Activated CD4-positive, alpha-beta T cell treated with anti-CD3 and anti-CD28 coated beads for 36 hours (primary cell): ENCODE measurements at regions not wholly inside any gene's neighbourhood (a gene's known extent, or its start where the extent isn't known, plus 50 kb on each side); places are given as distances from the start of the nearest gene placed in this dataset.

ENCODE experiments used
- ATAC-seq: fragments of 200-7000 bp; cut with Tn5 transposase; one replicate; pipeline ENCODE4 v1.10.0; 2021; ENCODE audit warnings: mild to moderate bottlenecking, moderate library complexity
- CTCF ChIA-PET: fragments of 350-600 bp; sonication (Branson Sonifier 250); formaldehyde crosslinking; loops from one replicate; lab custom pipeline; 2021; ENCODE audit warnings: antibody characterized with exemption; lab: Charles Lee
- POLR2A ChIA-PET: fragments of 350-600 bp; sonication (Branson Sonifier 250); formaldehyde crosslinking; loops from one replicate; lab custom pipeline; 2021; ENCODE audit warnings: antibody characterized with exemption, inconsistent platforms; lab: Charles Lee
- DNase-seq: peaks from one replicate; pipeline ENCODE4 v3.0.0-alpha.2; 2020
- H3K27ac Mint-ChIP-seq: one replicate; pipeline ENCODE4 v1.8.0; 2021; ENCODE audit warnings: mixed read lengths
- H3K27me3 Mint-ChIP-seq: one replicate; pipeline ENCODE4 v1.8.0; 2021; ENCODE audit warnings: mixed read lengths
- H3K36me3 Mint-ChIP-seq: one replicate; pipeline ENCODE4 v1.8.0; 2021; ENCODE audit warnings: low read depth, mixed read lengths
- H3K4me1 Mint-ChIP-seq: one replicate; pipeline ENCODE4 v1.8.0; 2021; ENCODE audit warnings: mixed read lengths
- H3K4me3 Mint-ChIP-seq: one replicate; pipeline ENCODE4 v1.8.0; 2021; ENCODE audit warnings: mild to moderate bottlenecking, moderate library complexity, mixed read lengths
- H3K9me3 Mint-ChIP-seq: one replicate; pipeline ENCODE4 v1.8.0; 2021; ENCODE audit warnings: low read depth, mixed read lengths
- intact Hi-C, 2 experiments: fragments of 100-400 bp; cut with DNase I in 1 of 2; cut with micrococcal nuclease in 1 of 2; formaldehyde crosslinking; loops; one replicate each; pipeline versions ENCODE4 v1.14.2 to v1.15.1; 2022 to 2024; cut with DNase I, micrococcal nuclease

GRCh38 chr19:29375429-29376119 is 150.2 kb upstream of the VSTM2B start:
- POLR2A ChIA-PET = no interaction called here
- no peak overlapping the region for H3K27ac Mint-ChIP-seq
- H3K9me3 Mint-ChIP-seq = no peaks in the 10 kb centered on the region
- H3K27me3 Mint-ChIP-seq = peaks cover 23% of the 10 kb centered on the region
- intact Hi-C loops = no loop called here
- no peak for DNase-seq
- no peak overlapping the region for H3K4me3 Mint-ChIP-seq
- no peaks in the 10 kb centered on the region for H3K36me3 Mint-ChIP-seq
- ATAC-seq = no peak
- CTCF ChIA-PET = interaction anchor here (1.1 kb wide), 1 partner anchor 11 kb away, joined by 3 read pairs; no protein-coding TSS in a partner anchor
- H3K4me1 Mint-ChIP-seq = no peaks in the 10 kb centered on the region

- ATAC-seq = no peak
- Mint-ChIP-seq H3K9me3 (no peaks in the 10 kb centered on the region), H3K36me3 (no peaks in the 10 kb centered on the region), H3K4me1 (no peaks in the 10 kb centered on the region), H3K4me3 (no peak overlapping the region), H3K27ac (no peak overlapping the region), H3K27me3 (peaks cover 26% of the 10 kb centered on the region)
- DNase-seq = no peak
- ChIA-PET POLR2A (no interaction called here), CTCF (interaction anchor here (0.7 kb wide), 1 partner anchor 499 kb away, joined by 3 read pairs; no protein-coding TSS in a partner anchor)
- intact Hi-C loops = no loop called here
These were observed 148.9 kb upstream of the VSTM2B start for GRCh38 chr19:29376855-29377354.

- DNase-seq (no peak), ATAC-seq (no peak)
- Mint-ChIP-seq H3K9me3 (no peaks in the 10 kb centered on the region), H3K27ac (no peak overlapping the region), H3K4me1 (no peaks in the 10 kb centered on the region), H3K27me3 (peaks cover 26% of the 10 kb centered on the region), H3K36me3 (no peaks in the 10 kb centered on the region), H3K4me3 (no peak overlapping the region)
- CTCF ChIA-PET = interaction anchor here (0.8 kb wide), 1 partner anchor 257 kb away, joined by 3 read pairs; no protein-coding TSS in a partner anchor
- POLR2A ChIA-PET = no interaction called here
- intact Hi-C loops = no loop called here
These were observed 147.7 kb upstream of the VSTM2B start for GRCh38 chr19:29378126-29378525.

GRCh38 chr19:29378543-29379080 is 147.2 kb upstream of the VSTM2B start:
- POLR2A ChIA-PET = no interaction called here
- no peak overlapping the region for H3K4me3 Mint-ChIP-seq
- H3K27me3 Mint-ChIP-seq = peaks cover 26% of the 10 kb centered on the region
- ATAC-seq (no peak), DNase-seq (no peak)
- no peaks in the 10 kb centered on the region for H3K36me3 Mint-ChIP-seq
- intact Hi-C loops = no loop called here
- no peak overlapping the region for H3K27ac Mint-ChIP-seq
- H3K4me1 Mint-ChIP-seq = no peaks in the 10 kb centered on the region
- CTCF ChIA-PET = interaction anchor here (0.6 to 0.8 kb wide), 3 partner anchors 9 to 1172 kb away, joined by 3 read pairs; no protein-coding TSS in a partner anchor
- H3K9me3 Mint-ChIP-seq = no peaks in the 10 kb centered on the region

GRCh38 chr19:29379257-29380021 is 146.4 kb upstream of the VSTM2B start:
- Mint-ChIP-seq H3K4me3 (no peak overlapping the region), H3K27ac (no peak overlapping the region), H3K27me3 (peaks cover 23% of the 10 kb centered on the region), H3K36me3 (no peaks in the 10 kb centered on the region), H3K9me3 (no peaks in the 10 kb centered on the region), H3K4me1 (no peaks in the 10 kb centered on the region)
- intact Hi-C loops = no loop called here
- ChIA-PET POLR2A (no interaction called here), CTCF (interaction anchor here (0.6 to 0.7 kb wide), 2 partner anchors 21 to 1171 kb away, joined by 3 read pairs; no protein-coding TSS in a partner anchor)
- ATAC-seq (no peak), DNase-seq (no peak)

- DNase-seq (no peak), ATAC-seq (no peak)
- H3K4me1 Mint-ChIP-seq = no peaks in the 10 kb centered on the region
- H3K4me3 Mint-ChIP-seq = no peak overlapping the region
- peaks cover 20% of the 10 kb centered on the region for H3K27me3 Mint-ChIP-seq
- H3K9me3 Mint-ChIP-seq = no peaks in the 10 kb centered on the region
- H3K36me3 Mint-ChIP-seq = no peaks in the 10 kb centered on the region
- H3K27ac Mint-ChIP-seq = no peak overlapping the region
- intact Hi-C loops = no loop called here
- ChIA-PET CTCF (no interaction called here), POLR2A (no interaction called here)
These were observed 145.2 kb upstream of the VSTM2B start for GRCh38 chr19:29380581-29380980.

GRCh38 chr19:29381353-29382203 is 144.2 kb upstream of the VSTM2B start:
- Mint-ChIP-seq H3K27me3 (peaks cover 20% of the 10 kb centered on the region), H3K27ac (no peak overlapping the region)
- CTCF ChIA-PET = no interaction called here

GRCh38 chr19:29383696-29384095 is 142.1 kb upstream of the VSTM2B start:
- no peaks in the 10 kb centered on the region for H3K36me3 Mint-ChIP-seq
- ChIA-PET CTCF (interaction anchor here (0.8 kb wide), 1 partner anchor 93 kb away, joined by 3 read pairs; no protein-coding TSS in a partner anchor), POLR2A (no interaction called here)
- no peaks in the 10 kb centered on the region for H3K4me1 Mint-ChIP-seq
- H3K9me3 Mint-ChIP-seq = no peaks in the 10 kb centered on the region
- no peak overlapping the region for H3K27ac Mint-ChIP-seq
- no peak overlapping the region for H3K4me3 Mint-ChIP-seq
- intact Hi-C loops = no loop called here
- no peak for ATAC-seq
- H3K27me3 Mint-ChIP-seq = peaks cover 15% of the 10 kb centered on the region
- no peak for DNase-seq

More at GRCh38 chr19:29381353-29382203, 144.2 kb upstream of the VSTM2B start:
- ATAC-seq (no peak), DNase-seq (no peak)
- Mint-ChIP-seq H3K9me3 (no peaks in the 10 kb centered on the region), H3K4me3 (no peak overlapping the region), H3K4me1 (no peaks in the 10 kb centered on the region), H3K36me3 (no peaks in the 10 kb centered on the region)
- POLR2A ChIA-PET = no interaction called here
- intact Hi-C loops = no loop called here

- POLR2A ChIA-PET = no interaction called here
- Mint-ChIP-seq H3K27me3 (peaks cover 11% of the 10 kb centered on the region), H3K4me1 (no peaks in the 10 kb centered on the region), H3K4me3 (no peak overlapping the region), H3K36me3 (no peaks in the 10 kb centered on the region), H3K9me3 (no peaks in the 10 kb centered on the region), H3K27ac (no peak overlapping the region)
- intact Hi-C loops = no loop called here
- CTCF ChIA-PET = no interaction called here
- DNase-seq = no peak
- no peak for ATAC-seq
These were observed 141.1 kb upstream of the VSTM2B start for GRCh38 chr19:29384656-29385055.

- intact Hi-C loops = no loop called here
- H3K9me3 Mint-ChIP-seq = no peaks in the 10 kb centered on the region
- no peak overlapping the region for H3K4me3 Mint-ChIP-seq
- ATAC-seq (no peak), DNase-seq (no peak)
- ChIA-PET CTCF (no interaction called here), POLR2A (no interaction called here)
- H3K36me3 Mint-ChIP-seq = no peaks in the 10 kb centered on the region
- peaks cover 5% of the 10 kb centered on the region for H3K27me3 Mint-ChIP-seq
- H3K27ac Mint-ChIP-seq = no peak overlapping the region
- H3K4me1 Mint-ChIP-seq = no peaks in the 10 kb centered on the region
These were observed 140.5 kb upstream of the VSTM2B start for GRCh38 chr19:29385191-29385795.
